GM12875 (cell line): ENCODE measurements at regions not wholly inside any gene's neighbourhood (a gene's known extent, or its start where the extent isn't known, plus 50 kb on each side); places are given as distances from the start of the nearest gene placed in this dataset.
A peak's percentile ranks its signal among the peaks of the same experiment; 100 is the strongest.

Experiments
- H3K4me3 ChIP-seq: one replicate; pipeline ENCODE4 v1.5.1; 2011; ENCODE audit warnings: low read depth, low read length, control low read depth
- CTCF ChIP-seq: IDR thresholded peaks from 2 replicates; pipeline ENCODE4 v1.5.1; 2011; ENCODE audit warnings: low read depth, mild to moderate bottlenecking, control low read depth, inconsistent platforms, low read length, moderate library complexity, borderline replicate concordance; ENCODE audit not compliant: insufficient read depth

- no peak for TF ChIP-seq CTCF
Observed at GRCh38 chr10:62613859-62614258, 190.7 kb upstream of the ADO start.

GRCh38 chr10:62614389-62615157 lies 189.9 kb upstream of the ADO start:
- H3K4me3 ChIP-seq: no peak overlapping the region
- TF ChIP-seq CTCF: no peak

More at GRCh38 chr10:62613859-62614258, 190.7 kb upstream of the ADO start:
- H3K4me3 ChIP-seq: no peak overlapping the region

GRCh38 chr10:62616885-62617590 lies 187.5 kb upstream of the ADO start:
- H3K4me3 ChIP-seq: no peak overlapping the region
- TF ChIP-seq CTCF: peak; percentile 15; the same call in 1 of the 2 replicates

GRCh38 chr10:62617652-62618051 lies 186.9 kb upstream of the ADO start:
- no peak overlapping the region for H3K4me3 ChIP-seq
- TF ChIP-seq CTCF: no peak

- no peak for TF ChIP-seq CTCF
- no peak overlapping the region for H3K4me3 ChIP-seq
Observed at GRCh38 chr10:62618054-62618453, 186.5 kb upstream of the ADO start.

- no peak for TF ChIP-seq CTCF
- no peak overlapping the region for H3K4me3 ChIP-seq
Observed at GRCh38 chr10:62618576-62619412, 185.7 kb upstream of the ADO start.
